ENCODE measurements at regions not wholly inside any gene's neighbourhood (a gene's known extent, or its start where the extent isn't known, plus 50 kb on each side); places are given as distances from the start of the nearest gene placed in this dataset.

- H3K4me1 ChIP-seq = peaks cover 0 to 4% (median 0%) of the 10 kb centered on the region in 4 donors
- H3K27ac ChIP-seq (replicated peaks in 1 of 4) = no peak overlapping the region
- H3K36me3 ChIP-seq = no peaks in the 10 kb centered on the region
- intact Hi-C loops (cut with DNase I) = no loop called here
- TF ChIP-seq POLR2AphosphoS5 (IDR thresholded peaks at IDR 0.05) (no peak), EP300 (IDR thresholded peaks at IDR 0.05) (no peak), POLR2A (IDR thresholded peaks at IDR 0.05; ENCODE audit: low read depth) (no peak), CTCF (IDR thresholded peaks at IDR 0.05) (no peak)
- no peak for DNase-seq (ENCODE audit: extremely low spot score)
- H3K9me3 ChIP-seq = peaks cover 0 to 8% (median 6%) of the 10 kb centered on the region in 4 donors
- no peak overlapping the region for H3K4me3 ChIP-seq
- no peaks in the 10 kb centered on the region for H3K27me3 ChIP-seq
- WGBS = 98% methylated on average over 13 of the region's 14 CpGs
Measured at GRCh38 chr9:96163712-96164111, 138.3 kb downstream of the HSD17B3 start.

GRCh38 chr9:96163161-96163560 is 138.8 kb downstream of the HSD17B3 start:
- Histone ChIP-seq H3K4me1 (peaks cover 0 to 4% (median 0%) of the 10 kb centered on the region in 4 donors), H3K27me3 (no peaks in the 10 kb centered on the region), H3K4me3 (no peak overlapping the region), H3K36me3 (no peaks in the 10 kb centered on the region), H3K9me3 (peaks cover 0 to 8% (median 6%) of the 10 kb centered on the region in 4 donors), H3K27ac (replicated peaks in 1 of 4) (no peak overlapping the region)
- intact Hi-C loops (cut with DNase I) = no loop called here
- no peak for DNase-seq (ENCODE audit: extremely low spot score)
- TF ChIP-seq CTCF (IDR thresholded peaks at IDR 0.05) = no peak
- no peak for TF ChIP-seq POLR2AphosphoS5 (IDR thresholded peaks at IDR 0.05)
- TF ChIP-seq EP300 (IDR thresholded peaks at IDR 0.05) = no peak
- TF ChIP-seq POLR2A (IDR thresholded peaks at IDR 0.05; ENCODE audit: low read depth) = no peak
- 82% methylated on average over 7 of the region's 7 CpGs for WGBS

GRCh38 chr9:96161819-96162218 is 140.2 kb downstream of the HSD17B3 start:
- Histone ChIP-seq H3K27me3 (no peaks in the 10 kb centered on the region), H3K9me3 (peaks cover 0 to 8% (median 6%) of the 10 kb centered on the region in 4 donors), H3K4me3 (no peak overlapping the region), H3K27ac (replicated peaks in 1 of 4) (no peak overlapping the region), H3K4me1 (peaks cover 0 to 4% (median under 1%) of the 10 kb centered on the region in 4 donors), H3K36me3 (no peaks in the 10 kb centered on the region)
- intact Hi-C loops (cut with DNase I) = no loop called here
- no peak for DNase-seq (ENCODE audit: extremely low spot score)
- TF ChIP-seq POLR2A (IDR thresholded peaks at IDR 0.05; ENCODE audit: low read depth) (no peak), POLR2AphosphoS5 (IDR thresholded peaks at IDR 0.05) (no peak), EP300 (IDR thresholded peaks at IDR 0.05) (no peak), CTCF (IDR thresholded peaks at IDR 0.05) (no peak)
- WGBS = 71% methylated on average over 7 of the region's 7 CpGs

GRCh38 chr9:96160866-96161265 is 141.1 kb downstream of the HSD17B3 start:
- Histone ChIP-seq H3K9me3 (peaks cover 0 to 8% (median 6%) of the 10 kb centered on the region in 4 donors), H3K27ac (replicated peaks in 1 of 4) (no peak overlapping the region), H3K4me3 (no peak overlapping the region), H3K4me1 (peaks cover 0 to 10% (median 4%) of the 10 kb centered on the region in 4 donors), H3K36me3 (no peaks in the 10 kb centered on the region), H3K27me3 (no peaks in the 10 kb centered on the region)
- no peak for DNase-seq (ENCODE audit: extremely low spot score)
- intact Hi-C loops (cut with DNase I) = no loop called here
- TF ChIP-seq CTCF (IDR thresholded peaks at IDR 0.05) (no peak), POLR2A (IDR thresholded peaks at IDR 0.05; ENCODE audit: low read depth) (no peak), EP300 (IDR thresholded peaks at IDR 0.05) (no peak), POLR2AphosphoS5 (IDR thresholded peaks at IDR 0.05) (no peak)
- WGBS = 95% methylated on average over 3 of the region's 5 CpGs

- no peak overlapping the region for H3K27ac ChIP-seq (replicated peaks in 1 of 4)
- intact Hi-C loops (cut with DNase I) = no loop called here
- no peak overlapping the region for H3K4me3 ChIP-seq
- DNase-seq (ENCODE audit: extremely low spot score) = no peak
- 77% methylated on average over 5 of the region's 6 CpGs for WGBS
- peaks cover 0 to 11% (median 5%) of the 10 kb centered on the region in 4 donors for H3K4me1 ChIP-seq
- no peaks in the 10 kb centered on the region for H3K27me3 ChIP-seq
- TF ChIP-seq CTCF (IDR thresholded peaks at IDR 0.05) (no peak), POLR2A (IDR thresholded peaks at IDR 0.05; ENCODE audit: low read depth) (no peak), EP300 (IDR thresholded peaks at IDR 0.05) (no peak), POLR2AphosphoS5 (IDR thresholded peaks at IDR 0.05) (no peak)
- no peaks in the 10 kb centered on the region for H3K36me3 ChIP-seq
- peaks cover 0 to 8% (median 6%) of the 10 kb centered on the region in 4 donors for H3K9me3 ChIP-seq
Measured at GRCh38 chr9:96160168-96160567, 141.8 kb downstream of the HSD17B3 start.

Measured in esophagus muscularis mucosa (tissue), 4 donors.